ENCODE measurements at regions not wholly inside any gene's neighbourhood (a gene's known extent, or its start where the extent isn't known, plus 50 kb on each side); places are given as distances from the start of the nearest gene placed in this dataset.

DNA sequence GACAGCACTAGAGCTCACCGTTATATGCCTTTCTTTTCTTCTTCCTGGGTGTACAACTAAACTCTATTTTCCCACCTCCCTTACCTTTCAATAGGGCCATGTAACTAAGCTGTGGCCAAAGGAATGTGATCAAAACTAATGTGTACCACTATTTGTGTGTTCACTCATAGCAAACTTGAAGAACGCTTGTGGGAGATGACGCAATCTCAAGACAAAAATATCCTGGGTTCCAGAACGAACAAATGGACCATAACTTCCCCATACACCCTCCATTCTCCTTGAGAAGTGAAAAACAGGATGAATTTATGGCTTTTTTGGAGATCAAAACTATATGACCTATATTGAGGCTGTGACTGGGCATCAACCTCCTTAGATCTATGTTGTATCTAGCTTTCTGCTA is 139.7 kb upstream of the GLRA2 start:
- TF ChIP-seq POLR2A (IDR thresholded peaks at IDR 0.05; ENCODE audit: low read depth, low read length): no peak
- no peak for TF ChIP-seq POLR2AphosphoS5 (IDR thresholded peaks at IDR 0.05; ENCODE audit: low read depth, low read length)

Measured in GM12892 (cell line).